MM.1S (cell line): ENCODE measurements at regions not wholly inside any gene's neighbourhood (a gene's known extent, or its start where the extent isn't known, plus 50 kb on each side); places are given as distances from the start of the nearest gene placed in this dataset.

Source experiments
- DNase-seq: peaks from one replicate; pipeline ENCODE4 v3.0.0-alpha.2; 2015
- H2AFZ ChIP-seq: fragments of 300-600 bp; sonication (generic); 2 replicates; pipeline ENCODE4 v1.6.0; 2016; ENCODE audit warnings: antibody characterized with exemption, low read length
- H3F3A ChIP-seq: fragments of 300-600 bp; sonication (generic); 2 replicates; pipeline ENCODE4 v1.6.1; 2016; ENCODE audit warnings: mild to moderate bottlenecking, antibody characterized with exemption, low read length, moderate library complexity, mixed read lengths; ENCODE audit not compliant: insufficient read depth
- H3K27ac ChIP-seq: fragments of 300-600 bp; sonication (generic); 2 replicates; pipeline ENCODE4 v1.5.1; 2016; ENCODE audit warnings: mild to moderate bottlenecking, low read length
- H3K27me3 ChIP-seq: fragments of 300-600 bp; sonication (generic); replicated peaks from 2 replicates; pipeline ENCODE4 v1.6.0; 2016; ENCODE audit warnings: low read length; ENCODE audit not compliant: insufficient read depth
- H3K36me3 ChIP-seq: fragments of 300-600 bp; sonication (generic); replicated peaks from 2 replicates; pipeline ENCODE4 v1.6.1; 2016; ENCODE audit warnings: mild to moderate bottlenecking, low read length, mixed read lengths; ENCODE audit not compliant: insufficient read depth
- H3K4me1 ChIP-seq: fragments of 300-600 bp; sonication (generic); 2 replicates; pipeline ENCODE4 v1.6.1; 2016; ENCODE audit warnings: low read length, mixed read lengths
- H3K4me2 ChIP-seq: fragments of 300-600 bp; sonication (generic); 2 replicates; pipeline ENCODE4 v1.6.0; 2016; ENCODE audit warnings: low read depth, low read length
- H3K4me3 ChIP-seq: fragments of 300-600 bp; sonication (generic); 2 replicates; pipeline ENCODE4 v1.5.1; 2016; ENCODE audit warnings: low read length, mixed read lengths
- H3K79me2 ChIP-seq: fragments of 300-600 bp; sonication (generic); 2 replicates; pipeline ENCODE4 v1.6.1; 2016; ENCODE audit warnings: mixed run types, low read length, mixed read lengths
- H3K9ac ChIP-seq: fragments of 300-600 bp; sonication (generic); 2 replicates; pipeline ENCODE4 v1.6.1; 2016; ENCODE audit warnings: low read length, mixed read lengths
- H3K9me2 ChIP-seq: fragments of 300-600 bp; sonication (generic); replicated peaks from 2 replicates; pipeline ENCODE4 v1.6.1; 2016; ENCODE audit warnings: mild to moderate bottlenecking, low read length, mixed read lengths; ENCODE audit not compliant: insufficient read depth
- H3K9me3 ChIP-seq: fragments of 300-600 bp; sonication (generic); replicated peaks from 2 replicates; pipeline ENCODE4 v1.6.1; 2016; ENCODE audit warnings: mild to moderate bottlenecking, low read length, mixed read lengths; ENCODE audit not compliant: insufficient read depth
- H4K20me1 ChIP-seq: fragments of 300-600 bp; sonication (generic); 2 replicates; pipeline ENCODE4 v1.6.1; 2016; ENCODE audit warnings: mild to moderate bottlenecking, low read length, moderate library complexity, mixed read lengths; ENCODE audit not compliant: insufficient read depth
- CTCF ChIP-seq: fragments of 300-600 bp; sonication (generic); IDR thresholded peaks from 2 replicates; pipeline ENCODE4 v1.5.1; 2016; ENCODE audit warnings: antibody characterized with exemption, low read length, mixed read lengths
- EZH2 ChIP-seq: fragments of 300-600 bp; sonication (generic); optimal IDR thresholded peaks from 2 replicates; pipeline ENCODE3; 2017; ENCODE audit warnings: low read depth, mild to moderate bottlenecking, antibody characterized with exemption, low read length, mixed read lengths
- EZH2phosphoT487 ChIP-seq: fragments of 300-600 bp; sonication (generic); IDR thresholded peaks from 2 replicates; pipeline ENCODE4 v1.6.1; 2018; ENCODE audit warnings: antibody characterized with exemption, low read length

GRCh38 chr18:24935896-24936295 is 416.1 kb downstream of the ZNF521 start:
- Histone ChIP-seq H3K9me2 (no peaks in the 10 kb centered on the region), H4K20me1 (no peaks in the 10 kb centered on the region)
- no peak for DNase-seq

DNA sequence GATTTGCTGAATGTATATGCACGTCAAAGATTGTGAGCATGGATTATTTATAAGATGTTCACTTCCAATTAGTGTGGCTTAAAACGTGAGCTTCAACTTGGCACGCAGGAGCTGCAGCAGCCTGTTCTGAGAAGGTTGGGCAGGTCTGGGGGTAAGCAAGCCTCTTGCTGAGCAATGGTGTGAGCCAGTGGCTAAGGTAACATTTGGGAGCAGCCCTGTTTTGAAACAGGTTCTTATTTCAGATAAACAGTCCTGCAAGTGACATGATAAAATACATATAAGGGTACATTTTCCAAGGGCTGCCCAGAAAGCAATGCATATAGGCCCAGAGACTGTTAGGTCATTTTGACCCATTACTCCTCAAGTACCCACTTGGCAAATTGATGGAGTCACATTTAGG is 415.3 kb downstream of the ZNF521 start:
- no peak overlapping the region for H3K4me2 ChIP-seq

More at GRCh38 chr18:24935896-24936295, 416.1 kb downstream of the ZNF521 start:
- H3K4me1 ChIP-seq = no peaks in the 10 kb centered on the region
- no peak overlapping the region for H3K27ac ChIP-seq
- no peak overlapping the region for H3K4me2 ChIP-seq
- H3K79me2 ChIP-seq = no peaks in the 10 kb centered on the region
- H2AFZ ChIP-seq = no peak overlapping the region
- no peak overlapping the region for H3K4me3 ChIP-seq
- TF ChIP-seq EZH2phosphoT487 = no peak
- H3K36me3 ChIP-seq = no peaks in the 10 kb centered on the region
- no peaks in the 10 kb centered on the region for H3K27me3 ChIP-seq
- H3F3A ChIP-seq = no peaks in the 10 kb centered on the region
- H3K9me3 ChIP-seq = no peaks in the 10 kb centered on the region
- H3K9ac ChIP-seq = no peak overlapping the region

GRCh38 chr18:24937639-24938275 is 414.2 kb downstream of the ZNF521 start:
- Histone ChIP-seq H3K27me3 (no peaks in the 10 kb centered on the region), H3K4me1 (no peaks in the 10 kb centered on the region), H3K9ac (no peak overlapping the region), H3K9me3 (no peaks in the 10 kb centered on the region), H2AFZ (no peak overlapping the region), H3K9me2 (no peaks in the 10 kb centered on the region), H3K27ac (no peak overlapping the region), H3K79me2 (no peaks in the 10 kb centered on the region), H3K36me3 (no peaks in the 10 kb centered on the region), H3K4me2 (no peak overlapping the region), H4K20me1 (no peaks in the 10 kb centered on the region), H3F3A (no peaks in the 10 kb centered on the region), H3K4me3 (no peak overlapping the region)
- DNase-seq = no peak
- TF ChIP-seq EZH2phosphoT487 (no peak), EZH2 (no peak), CTCF (no peak)

More for the DNA sequence above, 415.3 kb downstream of the ZNF521 start:
- Histone ChIP-seq H3K4me1 (no peaks in the 10 kb centered on the region), H3K27me3 (no peaks in the 10 kb centered on the region), H3K9ac (no peak overlapping the region), H3K79me2 (no peaks in the 10 kb centered on the region), H3K9me3 (no peaks in the 10 kb centered on the region), H3K4me3 (no peak overlapping the region), H3K27ac (no peak overlapping the region), H2AFZ (no peak overlapping the region), H4K20me1 (no peaks in the 10 kb centered on the region), H3F3A (no peaks in the 10 kb centered on the region), H3K36me3 (no peaks in the 10 kb centered on the region), H3K9me2 (no peaks in the 10 kb centered on the region)
- DNase-seq = no peak
- no peak for TF ChIP-seq EZH2phosphoT487

DNA sequence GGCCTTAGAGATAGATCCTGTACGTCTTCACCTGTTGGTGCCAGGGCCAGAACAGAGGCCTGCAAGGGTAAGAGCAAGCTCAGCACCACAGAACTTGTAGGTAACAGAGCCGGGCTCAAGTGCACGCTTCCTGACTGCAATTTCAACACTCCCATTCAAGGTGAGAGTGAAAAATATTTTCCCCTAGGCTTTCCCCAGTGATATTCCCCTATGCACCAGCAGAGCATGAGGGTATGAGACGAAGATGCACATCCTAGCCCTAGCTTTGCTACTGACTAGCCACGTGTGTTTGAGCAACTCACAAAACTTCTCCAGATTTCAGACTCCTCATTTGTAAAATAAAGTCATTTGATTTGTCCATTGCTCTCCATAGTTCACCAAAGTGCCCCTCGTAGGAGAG is 411.6 kb downstream of the ZNF521 start:
- Histone ChIP-seq H2AFZ (no peak overlapping the region), H3K27me3 (no peaks in the 10 kb centered on the region), H3K4me2 (no peak overlapping the region), H3K9me3 (no peaks in the 10 kb centered on the region), H3K36me3 (no peaks in the 10 kb centered on the region), H3K27ac (no peak overlapping the region), H4K20me1 (no peaks in the 10 kb centered on the region), H3K9ac (no peak overlapping the region), H3F3A (no peaks in the 10 kb centered on the region), H3K4me1 (no peaks in the 10 kb centered on the region), H3K9me2 (no peaks in the 10 kb centered on the region), H3K79me2 (no peaks in the 10 kb centered on the region), H3K4me3 (no peak overlapping the region)
- no peak for DNase-seq
- TF ChIP-seq CTCF = no peak
- TF ChIP-seq EZH2 = no peak
- no peak for TF ChIP-seq EZH2phosphoT487
